K562 (cell line): ENCODE measurements at regions not wholly inside any gene's neighbourhood (a gene's known extent, or its start where the extent isn't known, plus 50 kb on each side); places are given as distances from the start of the nearest gene placed in this dataset.

ENCODE experiments used
- ATAC-seq: fragments of 200-7000 bp; cut with Tn5 transposase; 3 replicates; pipeline ENCODE4 v1.9.1; 2020; ENCODE audit warnings: moderate library complexity
- BruUV-seq: library from RNA; stranded (reverse); fragments of 400-500 nt; replicated peaks from 2 replicates; lab custom pipeline; 2021; lab: Mats Ljungman, UMichigan
- CTCF ChIA-PET: fragments of 300-600 bp; formaldehyde crosslinking; extraction: SDS; loops from one replicate; lab custom pipeline; 2021; ENCODE audit warnings: low intra/inter-chr PET ratio; lab: Yijun Ruan, JAX
- POLR2A ChIA-PET: fragments of 300-600, 350-650 bp; sonication (Branson Sonifier 250); formaldehyde crosslinking; extraction: SDS; loops from one replicate; lab custom pipeline; 2021; ENCODE audit warnings: antibody characterized with exemption, inconsistent platforms; lab: Yijun Ruan, JAX
- DNase-seq, 4 experiments: peaks; one replicate each; pipeline versions ENCODE4 v3.0.0 to v3.0.0-alpha.2; 2011 to 2018; ENCODE audit warnings: low spot score in 3 of 4, mixed read lengths in 3 of 4; ENCODE audit errors: extremely low read depth in 1 of 4
- FAIRE-seq: peaks from 2 replicates; lab custom pipeline; 2011; peaks lifted over from hg19 to GRCh38; lab: Jason Lieb, UNC
- H2AFZ ChIP-seq: 2 replicates; pipeline ENCODE4 v1.6.0; 2011; ENCODE audit warnings: low read depth, low read length, control low read depth, inconsistent platforms
- H3K27ac ChIP-seq: fragments of 200-600 bp; 3 replicates; pipeline ENCODE4 v1.8.0; 2011; ENCODE audit warnings: low read depth, mild to moderate bottlenecking, control low read depth, inconsistent platforms, low read length, moderate library complexity, mixed read lengths; ENCODE audit errors: extremely low read depth
- H3K27me3 ChIP-seq, 2 experiments: fragments of 300-600 bp in 1 of 2; 2 replicates in 1 of 2; 3 replicates in 1 of 2; pipeline versions ENCODE4 v1.6.0 to v1.8.0; 2011; ENCODE audit warnings: inconsistent platforms in 2 of 2, low read length in 2 of 2, mild to moderate bottlenecking in 1 of 2, mixed read lengths in 1 of 2, moderate library complexity in 1 of 2; ENCODE audit not compliant: control insufficient read depth in 2 of 2, insufficient read depth in 2 of 2
- H3K36me3 ChIP-seq: fragments of 300-600 bp; 3 replicates; pipeline ENCODE4 v1.8.0; 2011; ENCODE audit warnings: mild to moderate bottlenecking, low read length, inconsistent platforms; ENCODE audit not compliant: control insufficient read depth, insufficient read depth
- H3K4me1 ChIP-seq, 2 experiments: fragments of 200-600 bp in 1 of 2; replicated peaks in 1 of 2; 2 replicates in 1 of 2; 3 replicates in 1 of 2; pipeline versions ENCODE4 v1.5.1 to v1.8.0; 2011; ENCODE audit warnings: inconsistent platforms in 2 of 2, low read length in 2 of 2, mild to moderate bottlenecking in 1 of 2, mixed read lengths in 1 of 2, moderate library complexity in 1 of 2; ENCODE audit not compliant: control insufficient read depth in 2 of 2, insufficient read depth in 2 of 2
- H3K4me2 ChIP-seq: 2 replicates; pipeline ENCODE4 v1.6.1; 2011; ENCODE audit warnings: low read length, control low read depth, inconsistent platforms, mixed read lengths; ENCODE audit not compliant: insufficient read depth
- H3K4me3 ChIP-seq: fragments of 200-600 bp; sonication (generic), shearing (Covaris generic); 2 replicates; pipeline ENCODE4 v1.5.1; 2016; ENCODE audit warnings: control low read depth, inconsistent platforms
- H3K79me2 ChIP-seq: fragments of 200-600 bp; 3 replicates; pipeline ENCODE4 v1.8.0; 2011; ENCODE audit warnings: low read length, inconsistent platforms; ENCODE audit not compliant: control insufficient read depth, insufficient read depth
- H3K9ac ChIP-seq, 2 experiments: 2 replicates each; pipeline versions ENCODE4 v1.6.0 to v1.6.1; 2011; ENCODE audit warnings: low read depth in 2 of 2, low read length in 2 of 2, control low read depth in 1 of 2, inconsistent platforms in 1 of 2, mild to moderate bottlenecking in 1 of 2, mixed read lengths in 1 of 2; ENCODE audit not compliant: insufficient read depth in 1 of 2
- H3K9me1 ChIP-seq: one replicate; pipeline ENCODE4 v1.6.0; 2011; ENCODE audit warnings: inconsistent platforms, mild to moderate bottlenecking, low read length, moderate library complexity; ENCODE audit not compliant: control insufficient read depth, insufficient read depth
- H3K9me3 ChIP-seq: replicated peaks from 2 replicates; pipeline ENCODE4 v1.5.1; 2011; ENCODE audit warnings: low read depth, low read length, inconsistent platforms; ENCODE audit not compliant: control insufficient read depth, insufficient read depth
- H4K20me1 ChIP-seq: replicated peaks from 2 replicates; pipeline ENCODE4 v1.6.1; 2011; ENCODE audit warnings: low read length, inconsistent platforms, mixed read lengths; ENCODE audit not compliant: control insufficient read depth, insufficient read depth
- ATF1 ChIP-seq, 2 experiments: fragments of 450-650 bp in 1 of 2; IDR thresholded peaks; 2 replicates each; pipeline ENCODE4 v1.6.1; 2016; ENCODE audit warnings: missing compliant biosample characterization in 1 of 2, missing genetic modification characterization in 1 of 2
- BDP1 ChIP-seq: IDR thresholded peaks from 3 replicates; pipeline ENCODE4 v1.6.1; 2011; ENCODE audit not compliant: insufficient read length, insufficient read depth
- EZH2 ChIP-seq: IDR thresholded peaks from 2 replicates; pipeline ENCODE4 v1.6.1; 2012; ENCODE audit warnings: low read depth, mild to moderate bottlenecking, inconsistent platforms, low read length, borderline replicate concordance
- KLF10 ChIP-seq: fragments of 250-450 bp; sonication (Bioruptor Pico); IDR thresholded peaks from 2 replicates; pipeline ENCODE4 v1.6.1; 2021; ENCODE audit warnings: matching md5 sums
- NR2C1 ChIP-seq, 2 experiments: fragments of 450-650 bp; IDR thresholded peaks; 2 replicates each; pipeline ENCODE4 v1.6.1; 2017; ENCODE audit warnings: mild to moderate bottlenecking in 2 of 2, antibody characterized with exemption in 1 of 2, inconsistent platforms in 1 of 2, missing compliant biosample characterization in 1 of 2, missing genetic modification characterization in 1 of 2
- PPARD ChIP-seq: fragments of 250-450 bp; sonication (Bioruptor Pico); IDR thresholded peaks from 2 replicates; pipeline ENCODE4 v1.8.0; 2022; ENCODE audit warnings: inconsistent platforms, mild to moderate bottlenecking, moderate library complexity
- RBBP5 ChIP-seq: fragments of 200-600 bp; sonication (generic); IDR thresholded peaks from 2 replicates; pipeline ENCODE4 v1.6.1; 2012; ENCODE audit warnings: borderline replicate concordance, mild to moderate bottlenecking, low read length, control low read depth, inconsistent platforms; ENCODE audit not compliant: insufficient read depth, poor library complexity, severe bottlenecking
- SMAD1 ChIP-seq: fragments of 150-350 bp; IDR thresholded peaks from 2 replicates; pipeline ENCODE4 v1.6.1; 2014; ENCODE audit warnings: low read length, low read depth; ENCODE audit not compliant: partially characterized antibody
- SRF ChIP-seq, 2 experiments: fragments of 250-450, 450-650 bp in 1 of 2; sonication (Bioruptor Pico) in 1 of 2; sonication (generic) in 1 of 2; formaldehyde crosslinking; IDR thresholded peaks; 2 replicates each; pipeline versions ENCODE4 v1.5.0 to v1.5.1; 2020 to 2022; ENCODE audit warnings: mild to moderate bottlenecking in 1 of 2, missing genetic modification reagents in 1 of 2
- TAF7 ChIP-seq: fragments of 450-650 bp; IDR thresholded peaks from 2 replicates; pipeline ENCODE4 v1.6.1; 2016; ENCODE audit warnings: missing genetic modification characterization, missing compliant biosample characterization
- ZNF197 ChIP-seq: fragments of 200-800 bp; sonication (Bioruptor generic); IDR thresholded peaks from 2 replicates; pipeline ENCODE4 v1.6.1; 2016; ENCODE audit warnings: low read depth, missing genetic modification characterization, missing compliant biosample characterization
- ZNF384 ChIP-seq: IDR thresholded peaks from 2 replicates; pipeline ENCODE4 v1.6.1; 2012; ENCODE audit warnings: low read depth, low read length, improper control_type of control experiment
- ZNF668 ChIP-seq: fragments of 250-450 bp; sonication (Bioruptor Pico); IDR thresholded peaks from 2 replicates; pipeline ENCODE4 v1.8.0; 2022; ENCODE audit warnings: mild to moderate bottlenecking, inconsistent platforms
- WGBS: fragments of 100-300 bp; shearing (Covaris generic); methylation state at CpG from one replicate; pipeline ENCODE4 v1.1.6; 2016; ENCODE audit warnings: low coverage, mixed read lengths; ENCODE audit not compliant: insufficient coverage; ENCODE audit errors: missing lambda C conversion rate; 5-methylcytosine and 5-hydroxymethylcytosine counted together
- in situ Hi-C: fragments of 300-500 bp; cut with MboI; formaldehyde crosslinking; loops from 4 replicates; pipeline ENCODE4 v1.15.0; 2018; ENCODE audit warnings: inconsistent platforms, mixed read lengths
- intact Hi-C: fragments of 100-400 bp; cut with micrococcal nuclease; formaldehyde crosslinking; loops from 2 replicates; pipeline ENCODE4 v1.14.2; 2022
- TF ChIP-seq, protein P1 (sequence below): fragments of 450-650 bp; IDR thresholded peaks from 2 replicates; pipeline ENCODE4 v1.6.1; 2018; ENCODE audit warnings: mild to moderate bottlenecking, low read depth; ENCODE audit not compliant: partially characterized antibody

DNA sequence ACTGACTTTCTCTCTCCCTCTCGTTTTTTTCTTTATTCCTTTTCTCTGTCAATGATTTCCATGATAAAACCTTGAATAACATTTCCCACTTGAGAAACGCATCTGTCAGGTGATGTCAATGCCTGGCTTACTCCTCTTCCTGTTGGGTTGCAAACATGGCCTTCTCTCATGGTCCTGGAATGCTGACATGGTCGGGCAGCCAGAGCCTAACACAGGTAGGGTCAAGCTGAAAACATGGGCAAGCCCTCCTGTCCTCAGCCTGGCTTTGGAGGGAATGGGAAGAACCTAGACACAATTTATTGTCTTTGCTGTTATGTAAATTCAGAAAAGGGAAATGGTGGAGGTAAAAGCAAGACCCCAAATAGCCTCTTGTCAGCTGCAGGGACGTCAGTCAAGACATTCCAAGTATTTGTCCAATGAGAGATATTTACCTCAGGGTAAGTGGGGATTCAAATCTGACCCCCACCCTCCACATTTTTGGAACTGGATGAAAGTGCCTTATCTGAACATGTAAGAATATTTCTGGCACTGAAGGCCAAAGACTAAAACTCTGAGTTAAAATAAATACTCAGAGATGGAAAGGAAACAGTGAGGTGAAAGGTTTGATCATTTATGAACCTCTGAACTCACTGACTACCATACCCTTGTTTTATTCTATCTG, 473.8 kb downstream of the SPRY1 start:
- H2AFZ ChIP-seq: no peak overlapping the region
- no peaks in the 10 kb centered on the region for H3K79me2 ChIP-seq
- BruUV-seq: no TSS peak
- WGBS: 0% methylated on average over 4 of the region's 4 CpGs
- FAIRE-seq (no peak), DNase-seq (no peak), ATAC-seq (no peak)
- H3K9me1 ChIP-seq: no peaks in the 10 kb centered on the region
- H3K36me3 ChIP-seq: no peaks in the 10 kb centered on the region
- H3K4me1 ChIP-seq: no peaks in the 10 kb centered on the region
- in situ Hi-C loops: no loop called here
- H3K27ac ChIP-seq: no peak overlapping the region
- H3K9me3 ChIP-seq: no peaks in the 10 kb centered on the region
- H3K9ac ChIP-seq: no peak overlapping the region
- no peak overlapping the region for H3K4me2 ChIP-seq
- intact Hi-C loops: no loop called here
- ChIA-PET CTCF (no interaction called here), POLR2A (no interaction called here)
- H3K27me3 ChIP-seq: no peaks in the 10 kb centered on the region
- no peaks in the 10 kb centered on the region for H4K20me1 ChIP-seq
- no peak overlapping the region for H3K4me3 ChIP-seq
- no peak for TF ChIP-seq RBBP5
- no peak for TF ChIP-seq ZNF384
- no peak for TF ChIP-seq BDP1
- no peak for TF ChIP-seq EZH2
- TF ChIP-seq SRF (CRISPR knock-in tag; IDR thresholded peaks at IDR 0.05): no peak
- no peak for TF ChIP-seq KLF10
- no peak for TF ChIP-seq ATF1 (CRISPR knock-in tag; IDR thresholded peaks at IDR 0.05)
- no peak for TF ChIP-seq ATF1 (tag; IDR thresholded peaks at IDR 0.05)
- TF ChIP-seq ZNF197 (CRISPR knock-in tag): no peak
- TF ChIP-seq SMAD1: no peak
- no peak for TF ChIP-seq TAF7
- no peak for TF ChIP-seq PPARD (CRISPR knock-in tag)
- TF ChIP-seq, protein P1, sequence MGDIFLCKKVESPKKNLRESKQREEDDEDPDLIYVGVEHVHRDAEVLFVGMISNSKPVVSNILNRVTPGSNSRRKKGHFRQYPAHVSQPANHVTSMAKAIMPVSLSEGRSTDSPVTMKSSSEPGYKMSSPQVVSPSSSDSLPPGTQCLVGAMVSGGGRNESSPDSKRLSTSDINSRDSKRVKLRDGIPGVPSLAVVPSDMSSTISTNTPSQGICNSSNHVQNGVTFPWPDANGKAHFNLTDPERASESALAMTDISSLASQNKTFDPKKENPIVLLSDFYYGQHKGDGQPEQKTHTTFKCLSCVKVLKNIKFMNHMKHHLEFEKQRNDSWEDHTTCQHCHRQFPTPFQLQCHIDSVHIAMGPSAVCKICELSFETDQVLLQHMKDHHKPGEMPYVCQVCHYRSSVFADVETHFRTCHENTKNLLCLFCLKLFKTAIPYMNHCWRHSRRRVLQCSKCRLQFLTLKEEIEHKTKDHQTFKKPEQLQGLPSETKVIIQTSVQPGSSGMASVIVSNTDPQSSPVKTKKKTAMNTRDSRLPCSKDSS: no peak
- no peak for TF ChIP-seq ZNF668
- TF ChIP-seq NR2C1 (IDR thresholded peaks at IDR 0.05): no peak
- TF ChIP-seq NR2C1 (tag; IDR thresholded peaks at IDR 0.05): no peak
